Ectodermal cell (in vitro differentiated cells): ENCODE measurements at regions not wholly inside any gene's neighbourhood (a gene's known extent, or its start where the extent isn't known, plus 50 kb on each side); places are given as distances from the start of the nearest gene placed in this dataset.
"Not testable (repeated sequence)": the region's sequence is repeated elsewhere in the genome, so short reads cannot be mapped to it uniquely, and the experiment has no call there.

Source experiments
- H3K27ac ChIP-seq: 2 replicates; pipeline ENCODE4 v1.7.0; 2013; ENCODE audit warnings: mild to moderate bottlenecking, low read depth, low read length; ENCODE audit not compliant: insufficient read depth, poor library complexity, severe bottlenecking
- H3K27me3 ChIP-seq: 2 replicates; pipeline ENCODE4 v1.7.0; 2013; ENCODE audit warnings: mild to moderate bottlenecking, low read length; ENCODE audit not compliant: insufficient read depth, control insufficient read depth, poor library complexity, severe bottlenecking
- H3K36me3 ChIP-seq: one replicate; pipeline ENCODE4 v1.7.0; 2013; ENCODE audit warnings: low read length; ENCODE audit not compliant: control insufficient read depth, insufficient read depth
- H3K4me1 ChIP-seq: one replicate; pipeline ENCODE4 v1.7.0; 2013; ENCODE audit warnings: low read length; ENCODE audit not compliant: control insufficient read depth, insufficient read depth
- H3K4me3 ChIP-seq: 2 replicates; pipeline ENCODE4 v1.7.0; 2013; ENCODE audit warnings: low read depth, low read length, control low read depth; ENCODE audit not compliant: insufficient read depth
- H3K9me3 ChIP-seq: 2 replicates; pipeline ENCODE4 v1.7.0; 2013; ENCODE audit warnings: mild to moderate bottlenecking, low read length, moderate library complexity; ENCODE audit not compliant: control insufficient read depth
- WGBS, 2 experiments: methylation state at CpG; one replicate each; pipeline ENCODE4 v1.1.7; 2013; ENCODE audit warnings: missing lambda C conversion rate in 2 of 2; 5-methylcytosine and 5-hydroxymethylcytosine counted together

GRCh38 chr6:11317885-11318771 lies 85.7 kb upstream of the NEDD9 start:
- Histone ChIP-seq H3K4me1 (no peaks in the 10 kb centered on the region), H3K36me3 (no peaks in the 10 kb centered on the region), H3K4me3 (no peak overlapping the region), H3K27me3 (no peaks in the 10 kb centered on the region), H3K9me3 (no peaks in the 10 kb centered on the region), H3K27ac (no peak overlapping the region)
- WGBS, 2 experiments, result 87 to 88% methylated on average over 11 of the region's 11 CpGs

- 81 to 84% methylated on average over 5 of the region's 5 CpGs for WGBS, 2 experiments
- Histone ChIP-seq H3K27me3 (no peaks in the 10 kb centered on the region), H3K4me3 (no peak overlapping the region), H3K9me3 (no peaks in the 10 kb centered on the region), H3K27ac (no peak overlapping the region), H3K4me1 (no peaks in the 10 kb centered on the region), H3K36me3 (no peaks in the 10 kb centered on the region)
Observed at GRCh38 chr6:11315743-11316437, 83.4 kb upstream of the NEDD9 start.

GRCh38 chr6:11313207-11313606 lies 80.7 kb upstream of the NEDD9 start:
- WGBS, 2 experiments, result 92 to 94% methylated on average over 1 of the region's 1 CpG
- H3K36me3 ChIP-seq, result no peaks in the 10 kb centered on the region
- H3K27me3 ChIP-seq, result no peaks in the 10 kb centered on the region
- H3K9me3 ChIP-seq, result no peaks in the 10 kb centered on the region
- H3K4me1 ChIP-seq, result no peaks in the 10 kb centered on the region
- H3K27ac ChIP-seq, result no peak overlapping the region
- H3K4me3 ChIP-seq, result no peak overlapping the region

- WGBS, 2 experiments, result 86 to 90% methylated on average over 1 of the region's 1 CpG
- H3K27me3 ChIP-seq, result no peaks in the 10 kb centered on the region
- no peaks in the 10 kb centered on the region for H3K36me3 ChIP-seq
- no peak overlapping the region for H3K27ac ChIP-seq
- H3K9me3 ChIP-seq, result no peaks in the 10 kb centered on the region
- H3K4me3 ChIP-seq, result no peak overlapping the region
- no peaks in the 10 kb centered on the region for H3K4me1 ChIP-seq
Observed at GRCh38 chr6:11311970-11312369, 79.5 kb upstream of the NEDD9 start.

GRCh38 chr6:11309947-11310665 lies 77.6 kb upstream of the NEDD9 start:
- no peaks in the 10 kb centered on the region for H3K27me3 ChIP-seq
- 89 to 90% methylated on average over 7 of the region's 7 CpGs for WGBS, 2 experiments
- no peak overlapping the region for H3K4me3 ChIP-seq
- H3K9me3 ChIP-seq, result no peaks in the 10 kb centered on the region
- no peaks in the 10 kb centered on the region for H3K4me1 ChIP-seq
- H3K36me3 ChIP-seq, result no peaks in the 10 kb centered on the region
- no peak overlapping the region for H3K27ac ChIP-seq

DNA sequence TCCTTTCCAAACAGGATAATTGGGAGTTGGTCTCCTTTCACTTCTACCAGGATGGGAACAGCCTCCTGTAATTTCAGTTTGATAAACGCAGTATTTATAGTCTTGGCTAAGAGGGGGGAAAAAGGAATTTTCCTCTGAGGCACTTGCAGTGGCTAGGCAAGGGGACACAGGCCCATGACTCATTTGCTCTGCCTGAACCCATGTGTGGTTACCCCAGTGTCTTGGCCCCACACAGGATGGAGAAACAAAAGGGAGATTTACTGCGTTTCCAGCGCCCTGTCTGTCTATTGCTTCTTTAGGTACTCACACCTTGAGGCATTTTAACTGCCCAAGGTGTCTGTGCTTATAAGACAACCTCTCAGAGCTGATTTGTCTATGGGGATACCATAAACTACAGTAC lies 74.8 kb upstream of the NEDD9 start:
- Histone ChIP-seq H3K9me3 (no peaks in the 10 kb centered on the region), H3K36me3 (no peaks in the 10 kb centered on the region), H3K27me3 (no peaks in the 10 kb centered on the region), H3K4me3 (no peak overlapping the region), H3K27ac (no peak overlapping the region), H3K4me1 (no peaks in the 10 kb centered on the region)
- WGBS, 2 experiments, result 89 to 96% methylated on average over 3 of the region's 3 CpGs

DNA sequence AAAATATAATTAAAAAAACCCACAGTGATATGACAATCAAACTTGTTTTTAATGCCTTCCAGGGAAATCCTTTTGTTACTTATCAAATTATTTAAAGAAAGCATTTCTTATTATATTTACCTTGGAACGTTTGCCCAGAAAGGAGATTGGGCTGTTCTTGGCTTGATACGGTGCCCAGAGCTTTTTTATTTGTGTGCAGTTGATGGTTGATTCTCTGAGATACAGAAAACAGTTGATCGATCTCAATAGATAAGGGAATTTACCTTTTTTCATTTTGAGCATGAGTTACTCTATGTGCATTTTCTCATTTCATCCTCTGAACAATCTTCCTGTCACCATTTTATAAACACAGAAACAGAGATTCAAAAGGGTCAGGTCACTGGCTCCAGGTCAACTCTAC lies 72.5 kb upstream of the NEDD9 start:
- WGBS, 2 experiments, result 98 to 100% methylated on average over 3 of the region's 3 CpGs
- Histone ChIP-seq H3K4me1 (no peaks in the 10 kb centered on the region), H3K27me3 (no peaks in the 10 kb centered on the region), H3K4me3 (no peak overlapping the region), H3K36me3 (no peaks in the 10 kb centered on the region), H3K9me3 (no peaks in the 10 kb centered on the region), H3K27ac (no peak overlapping the region)

DNA sequence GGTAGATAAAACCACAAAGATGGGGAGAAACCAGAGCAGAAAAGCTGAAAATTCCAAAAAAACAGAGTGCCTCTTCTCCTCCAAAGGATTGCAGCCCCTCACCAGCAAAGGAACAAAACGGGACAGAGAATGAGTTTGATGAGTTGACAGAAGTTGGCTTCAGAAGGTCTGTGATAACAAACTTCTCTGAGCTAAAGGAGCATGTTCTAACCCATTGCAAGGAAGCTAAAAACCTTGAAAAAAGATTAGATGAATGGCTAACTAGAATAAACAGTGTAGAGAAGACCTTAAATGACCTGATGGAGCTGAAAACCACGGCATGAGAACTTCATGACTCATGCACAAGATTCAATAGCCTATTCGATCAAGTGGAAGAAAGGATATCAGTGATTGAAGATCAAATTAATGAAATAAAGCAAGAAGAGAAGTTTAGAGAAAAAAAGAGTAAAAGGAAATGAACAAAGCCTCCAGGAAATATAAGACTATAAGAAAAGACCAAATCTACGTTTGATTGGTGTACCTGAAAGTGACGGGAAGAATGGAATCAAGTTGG lies 67.5 kb upstream of the NEDD9 start:
- not testable (repeated sequence) for H3K9me3 ChIP-seq
- 90 to 96% methylated on average over 5 of the region's 5 CpGs for WGBS, 2 experiments

GRCh38 chr6:11299421-11299784 lies 66.9 kb upstream of the NEDD9 start:
- H3K4me3 ChIP-seq, H3K36me3 ChIP-seq, H3K27ac ChIP-seq: not testable (repeated sequence)

More for the DNA sequence above, 67.5 kb upstream of the NEDD9 start:
- H3K27me3 ChIP-seq, H3K4me3 ChIP-seq, H3K36me3 ChIP-seq, H3K4me1 ChIP-seq, H3K27ac ChIP-seq: not testable (repeated sequence)

More at GRCh38 chr6:11299421-11299784, 66.9 kb upstream of the NEDD9 start:
- H3K27me3 ChIP-seq, H3K9me3 ChIP-seq, H3K4me1 ChIP-seq: not testable (repeated sequence)
- 60 to 64% methylated on average over 5 of the region's 5 CpGs for WGBS, 2 experiments
